ENCODE measurements at regions not wholly inside any gene's neighbourhood (a gene's known extent, or its start where the extent isn't known, plus 50 kb on each side); places are given as distances from the start of the nearest gene placed in this dataset.
"Not testable (repeated sequence)": the region's sequence is repeated elsewhere in the genome, so short reads cannot be mapped to it uniquely, and the experiment has no call there.

GRCh38 chr5:152052470-152052869 is 127.8 kb upstream of the GLRA1 start:
- intact Hi-C loops (cut with micrococcal nuclease) = no loop called here
- DNase-seq = no peak
- H3K4me1 Mint-ChIP-seq (ENCODE audit: low read depth) = no peaks in the 10 kb centered on the region
- peaks cover 47% of the 10 kb centered on the region for H3K9me3 Mint-ChIP-seq
- no peaks in the 10 kb centered on the region for H3K27me3 Mint-ChIP-seq
- peaks cover 6% of the 10 kb centered on the region for H3K36me3 Mint-ChIP-seq
- no peak overlapping the region for H3K4me3 Mint-ChIP-seq
- CTCF ChIA-PET = no interaction called here
- POLR2A ChIA-PET = no interaction called here
- H3K27ac Mint-ChIP-seq = no peak overlapping the region

- ChIA-PET CTCF (no interaction called here), POLR2A (no interaction called here)
- no peak for DNase-seq
- intact Hi-C loops (cut with micrococcal nuclease) = no loop called here
- no peak overlapping the region for H3K4me3 Mint-ChIP-seq
- no peaks in the 10 kb centered on the region for H3K27me3 Mint-ChIP-seq
- H3K4me1 Mint-ChIP-seq (ENCODE audit: low read depth) = no peaks in the 10 kb centered on the region
- H3K27ac Mint-ChIP-seq = no peak overlapping the region
- peaks cover 6% of the 10 kb centered on the region for H3K36me3 Mint-ChIP-seq
- H3K9me3 Mint-ChIP-seq = peaks cover 48% of the 10 kb centered on the region
These were observed 127.1 kb upstream of the GLRA1 start for GRCh38 chr5:152051499-152052454.

- peaks cover 39% of the 10 kb centered on the region for H3K9me3 Mint-ChIP-seq
- no peaks in the 10 kb centered on the region for H3K27me3 Mint-ChIP-seq
- no peak overlapping the region for H3K4me3 Mint-ChIP-seq
- no peak for DNase-seq
- intact Hi-C loops (cut with micrococcal nuclease) = no loop called here
- peaks cover 1% of the 10 kb centered on the region for H3K36me3 Mint-ChIP-seq
- no peak overlapping the region for H3K27ac Mint-ChIP-seq
- H3K4me1 Mint-ChIP-seq (ENCODE audit: low read depth) = peaks cover 4% of the 10 kb centered on the region
- CTCF ChIA-PET = no interaction called here
- POLR2A ChIA-PET = no interaction called here
These were observed 121.7 kb upstream of the GLRA1 start for GRCh38 chr5:152046361-152046760.

GRCh38 chr5:152038856-152039255 is 114.2 kb upstream of the GLRA1 start:
- H3K4me1 Mint-ChIP-seq (ENCODE audit: low read depth); H3K36me3 Mint-ChIP-seq; POLR2A ChIA-PET; intact Hi-C loops (cut with micrococcal nuclease); CTCF ChIA-PET; H3K27me3 Mint-ChIP-seq; H3K27ac Mint-ChIP-seq; H3K4me3 Mint-ChIP-seq: not testable (repeated sequence)
- peak; percentile 22 for DNase-seq
- H3K9me3 Mint-ChIP-seq = peaks cover 15% of the 10 kb centered on the region

GRCh38 chr5:152026328-152027024 is 101.8 kb upstream of the GLRA1 start:
- H3K9me3 Mint-ChIP-seq = peaks cover 54% of the 10 kb centered on the region
- POLR2A ChIA-PET; H3K4me3 Mint-ChIP-seq; intact Hi-C loops (cut with micrococcal nuclease); H3K27me3 Mint-ChIP-seq: not testable (repeated sequence)
- H3K4me1 Mint-ChIP-seq (ENCODE audit: low read depth) = peaks cover 28% of the 10 kb centered on the region
- peak overlapping the region; percentile 70 for H3K27ac Mint-ChIP-seq
- peaks cover 23% of the 10 kb centered on the region for H3K36me3 Mint-ChIP-seq
- CTCF ChIA-PET = interaction anchor here (1.0 kb wide), 1 partner anchor 201 kb away, joined by 4 read pairs; no protein-coding TSS in a partner anchor
- peak; percentile 62 for DNase-seq

- Mint-ChIP-seq H3K27ac (no peak overlapping the region), H3K4me1 (ENCODE audit: low read depth) (peaks cover 6% of the 10 kb centered on the region), H3K4me3 (no peak overlapping the region), H3K36me3 (peaks cover 2% of the 10 kb centered on the region), H3K9me3 (peaks cover 16% of the 10 kb centered on the region), H3K27me3 (no peaks in the 10 kb centered on the region)
- ChIA-PET CTCF (no interaction called here), POLR2A (no interaction called here)
- intact Hi-C loops (cut with micrococcal nuclease) = no loop called here
- DNase-seq = no peak
These were observed 91.8 kb upstream of the GLRA1 start for GRCh38 chr5:152016421-152016820.

GRCh38 chr5:152007653-152008335 is 83.1 kb upstream of the GLRA1 start:
- POLR2A ChIA-PET = no interaction called here
- CTCF ChIA-PET = no interaction called here
- H3K36me3 Mint-ChIP-seq = no peaks in the 10 kb centered on the region
- peaks cover 4% of the 10 kb centered on the region for H3K9me3 Mint-ChIP-seq
- intact Hi-C loops (cut with micrococcal nuclease) = no loop called here
- no peaks in the 10 kb centered on the region for H3K4me1 Mint-ChIP-seq (ENCODE audit: low read depth)
- no peak for DNase-seq
- no peaks in the 10 kb centered on the region for H3K27me3 Mint-ChIP-seq
- H3K27ac Mint-ChIP-seq = no peak overlapping the region
- H3K4me3 Mint-ChIP-seq = no peak overlapping the region

GRCh38 chr5:152004095-152004494 is 79.4 kb upstream of the GLRA1 start:
- Mint-ChIP-seq H3K4me1 (ENCODE audit: low read depth) (no peaks in the 10 kb centered on the region), H3K9me3 (peaks cover 12% of the 10 kb centered on the region), H3K36me3 (peaks cover 1% of the 10 kb centered on the region), H3K4me3 (no peak overlapping the region), H3K27ac (no peak overlapping the region), H3K27me3 (no peaks in the 10 kb centered on the region)
- ChIA-PET CTCF (no interaction called here), POLR2A (no interaction called here)
- intact Hi-C loops (cut with micrococcal nuclease) = no loop called here
- no peak for DNase-seq
